NCI-H82 treated with DMSO at 0.1 percent for 48 hours (cell line): ENCODE measurements at regions not wholly inside any gene's neighbourhood (a gene's known extent, or its start where the extent isn't known, plus 50 kb on each side); places are given as distances from the start of the nearest gene placed in this dataset.

Experiments used
- DNase-seq: peaks from one replicate; lab custom pipeline; 2025; ENCODE audit not compliant: unreplicated experiment; lab: John Stamatoyannopoulos, UW

DNA sequence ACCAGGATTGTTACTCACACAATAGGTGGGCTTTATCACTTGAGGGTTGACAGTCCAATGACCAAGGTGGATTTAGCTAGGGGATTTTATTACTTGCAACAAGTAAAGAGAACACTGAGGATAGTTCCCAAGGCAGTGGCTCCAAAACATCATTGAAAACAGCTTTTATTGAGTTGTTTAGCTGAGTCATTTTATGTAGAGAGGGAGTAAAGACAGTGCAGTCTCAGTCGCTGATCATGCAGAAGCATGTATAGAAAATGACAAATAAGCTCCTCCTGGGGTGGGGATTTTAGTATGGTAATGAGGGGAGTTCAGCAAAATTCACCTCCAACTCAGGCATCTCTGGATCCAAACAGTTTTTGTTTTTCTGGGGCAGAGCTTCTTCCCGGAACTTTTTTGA lies 163.0 kb upstream of the CCDC179 start:
- DNase-seq, result no peak

DNA sequence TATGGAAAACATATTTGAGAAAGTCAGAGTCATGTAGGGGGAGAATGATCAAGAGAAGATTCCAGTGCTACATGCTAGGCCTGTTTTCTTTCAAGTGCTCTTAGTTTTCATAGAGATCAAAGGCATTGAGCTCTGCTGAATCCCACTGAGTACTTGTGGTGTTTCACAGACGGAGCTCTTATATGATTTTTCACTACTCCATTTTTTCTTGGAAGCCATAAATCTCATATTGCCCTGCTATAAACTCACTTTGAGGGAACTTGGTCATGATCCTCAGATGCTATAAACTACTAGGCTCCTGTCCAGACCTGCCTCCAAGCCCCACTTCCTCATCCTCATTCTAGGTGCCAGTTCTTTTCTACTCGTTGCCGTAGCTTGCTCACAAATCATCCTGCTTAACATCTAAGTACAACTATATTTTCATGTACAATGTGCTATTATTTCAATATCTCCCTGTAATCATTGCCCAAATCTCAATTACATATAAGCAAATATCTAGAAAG lies 180.8 kb upstream of the CCDC179 start:
- DNase-seq, result no peak

DNA sequence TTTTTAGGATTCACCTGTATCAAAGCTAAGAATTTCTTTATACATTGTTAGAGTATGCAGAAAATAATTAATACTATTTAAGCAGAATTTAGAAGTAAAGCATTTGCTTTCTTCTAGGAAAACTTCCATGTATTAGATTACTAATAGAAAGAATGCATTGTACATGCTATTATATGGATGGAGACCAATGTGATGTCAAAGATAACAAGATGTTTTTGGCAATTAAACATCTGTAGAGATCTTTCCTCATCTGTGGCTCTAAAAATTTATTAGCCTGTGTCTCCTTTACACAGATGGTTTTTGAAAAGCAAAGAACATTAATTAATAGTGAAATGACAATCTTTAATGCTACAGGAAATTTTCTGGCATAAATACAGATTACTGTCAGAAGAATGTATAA lies 198.4 kb upstream of the CCDC179 start:
- DNase-seq, result no peak

DNA sequence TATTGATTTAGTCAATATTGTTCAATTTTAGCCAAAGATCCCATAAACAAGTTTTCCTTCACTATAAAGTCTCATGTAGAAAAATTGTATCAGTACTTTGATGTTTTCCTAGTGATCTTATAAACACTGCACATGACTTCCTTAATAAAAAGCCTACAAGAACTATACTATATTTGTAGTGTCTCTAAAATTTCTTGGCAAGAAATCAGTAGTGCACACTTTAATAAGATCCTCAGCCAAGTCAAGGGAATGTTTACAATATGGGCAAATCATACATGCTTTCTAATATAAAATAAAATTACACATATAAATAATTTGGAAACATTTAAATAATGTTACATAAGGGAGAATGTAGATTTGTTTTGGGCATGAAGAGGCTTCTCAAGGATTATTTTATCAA lies 203.0 kb upstream of the CCDC179 start:
- DNase-seq, result no peak

DNA sequence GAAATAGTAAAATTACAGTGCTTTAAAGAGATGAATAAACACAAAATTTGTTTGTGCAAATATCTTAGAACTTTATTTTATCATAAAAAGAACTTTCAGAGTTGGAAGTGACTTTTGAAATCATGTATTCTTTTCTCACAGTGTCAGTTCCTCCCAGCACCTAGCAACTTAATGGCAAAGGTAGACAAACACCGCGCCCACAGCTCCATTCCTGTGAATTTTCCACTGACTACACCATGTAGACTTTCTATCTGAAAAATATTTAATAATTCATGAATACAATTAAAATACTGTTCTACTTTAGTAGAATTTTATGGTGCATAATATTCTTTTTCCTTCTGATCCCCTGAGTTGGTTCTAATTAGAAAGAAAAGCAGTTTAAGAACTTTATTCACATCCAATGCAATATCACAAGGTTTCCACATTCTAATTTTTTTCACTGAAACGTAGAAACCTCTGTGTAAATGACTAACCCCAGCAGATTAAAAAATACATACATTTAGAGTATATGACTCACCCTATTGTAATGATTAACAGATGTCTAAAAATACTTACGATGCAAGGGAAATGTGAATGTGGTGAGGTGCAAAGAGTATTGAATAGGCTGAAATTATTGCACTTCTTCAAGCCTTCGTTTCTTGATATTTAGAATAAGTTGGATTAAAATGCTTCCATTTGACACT lies 218.2 kb upstream of the CCDC179 start:
- DNase-seq, result no peak

DNA sequence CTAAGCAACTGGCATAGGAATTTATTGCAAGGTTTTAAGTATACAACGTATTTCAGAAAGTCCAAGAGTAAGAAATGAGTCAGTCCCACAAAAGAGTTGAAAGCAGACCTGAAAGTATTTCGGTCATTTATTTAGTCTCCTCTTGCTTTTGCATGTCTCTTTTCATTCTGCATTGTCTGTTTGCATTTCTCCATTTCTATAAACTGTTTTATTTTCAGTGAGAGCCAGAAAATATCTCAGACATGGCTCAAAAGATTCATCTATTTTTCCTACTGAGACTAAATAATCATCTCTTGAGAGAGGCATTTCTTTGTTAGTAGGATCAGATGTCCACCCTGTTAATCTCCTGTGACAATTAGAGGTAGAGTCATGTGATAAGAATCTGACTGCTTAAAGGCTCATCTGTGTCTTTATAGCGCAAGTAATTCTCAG lies 219.1 kb upstream of the CCDC179 start:
- peak; percentile 24 for DNase-seq

DNA sequence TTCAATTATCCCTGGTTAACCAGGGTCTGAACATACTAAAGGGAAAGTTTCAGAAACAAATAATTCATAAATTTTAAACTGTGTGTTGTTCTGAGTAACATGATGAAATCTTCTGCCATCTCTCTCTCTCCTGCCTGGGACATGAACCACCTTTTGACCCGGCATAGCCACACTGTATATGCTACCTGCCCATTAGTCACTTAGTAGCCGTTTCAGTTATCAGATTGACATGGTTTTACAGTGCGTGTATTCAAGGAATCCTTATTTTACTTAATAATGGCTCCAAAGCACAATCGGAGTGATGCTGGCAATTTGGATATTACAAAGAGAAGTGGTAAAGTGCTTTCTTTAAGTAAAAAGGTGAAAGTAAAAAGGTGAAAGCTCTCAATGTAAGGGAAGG lies 227.1 kb upstream of the CCDC179 start:
- DNase-seq, result no peak

DNA sequence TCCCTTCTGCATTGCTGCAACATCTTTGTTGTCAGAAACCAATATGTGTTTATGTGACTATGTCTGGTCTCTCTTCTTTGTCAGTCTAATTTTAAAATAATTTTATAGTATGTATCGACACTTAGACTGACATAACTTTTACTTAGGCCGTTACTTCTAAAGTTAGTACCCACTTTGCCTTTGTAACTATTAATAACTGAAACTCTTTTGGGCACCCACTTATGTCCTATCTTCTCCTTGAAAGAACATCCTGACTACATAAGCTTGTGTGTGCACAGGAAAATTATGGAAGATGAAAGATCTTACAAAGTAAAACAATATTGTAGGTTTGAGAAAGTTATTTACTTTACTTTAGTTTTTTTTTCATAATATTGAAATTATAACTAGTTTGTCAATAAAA lies 230.4 kb upstream of the CCDC179 start:
- DNase-seq, result no peak

DNA sequence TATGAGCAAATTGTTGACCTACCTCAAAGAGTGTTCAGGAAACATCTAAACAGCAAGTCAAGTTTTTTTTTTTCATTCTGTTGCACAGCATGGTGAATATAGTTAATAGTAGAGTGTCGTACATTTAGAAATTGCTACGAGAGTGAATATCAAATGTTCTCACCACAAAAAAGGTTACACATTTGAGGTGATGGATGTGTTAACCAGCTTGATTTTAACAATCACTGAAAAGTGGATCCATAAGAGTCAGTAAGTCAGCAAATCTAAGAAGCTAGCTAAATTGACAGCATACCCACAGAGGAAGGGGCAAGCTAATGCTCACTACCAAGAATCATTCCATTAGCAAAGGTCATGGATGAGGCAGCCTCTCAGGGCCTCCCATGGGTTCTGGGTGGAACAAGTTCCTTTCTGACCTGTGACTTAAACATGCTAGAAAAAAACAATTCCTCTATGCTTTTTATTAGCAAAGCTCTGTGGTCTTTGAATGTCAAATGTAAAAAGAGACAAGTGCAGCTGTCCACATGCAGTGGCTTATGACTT lies 235.4 kb upstream of the CCDC179 start:
- DNase-seq, result no peak

DNA sequence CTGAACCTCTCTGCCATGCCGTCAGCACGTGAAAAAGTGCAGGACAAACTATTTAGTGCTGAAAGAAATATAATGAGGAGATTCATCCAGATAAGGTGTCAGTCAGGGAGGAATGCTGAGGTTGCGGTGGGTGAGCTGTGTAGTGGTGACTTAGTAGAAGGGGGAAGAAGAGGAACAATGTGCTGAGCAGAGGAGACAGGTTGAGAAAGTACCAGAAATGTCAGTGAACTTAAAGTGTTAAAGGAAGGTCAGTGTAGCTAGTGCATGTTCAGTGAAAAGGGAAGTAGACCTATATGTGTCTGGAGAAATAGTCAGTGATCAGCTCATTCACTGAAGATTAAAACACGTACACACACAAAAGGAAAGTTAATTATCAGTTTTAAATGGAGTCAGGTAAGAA lies 237.6 kb upstream of the CCDC179 start:
- DNase-seq, result no peak

DNA sequence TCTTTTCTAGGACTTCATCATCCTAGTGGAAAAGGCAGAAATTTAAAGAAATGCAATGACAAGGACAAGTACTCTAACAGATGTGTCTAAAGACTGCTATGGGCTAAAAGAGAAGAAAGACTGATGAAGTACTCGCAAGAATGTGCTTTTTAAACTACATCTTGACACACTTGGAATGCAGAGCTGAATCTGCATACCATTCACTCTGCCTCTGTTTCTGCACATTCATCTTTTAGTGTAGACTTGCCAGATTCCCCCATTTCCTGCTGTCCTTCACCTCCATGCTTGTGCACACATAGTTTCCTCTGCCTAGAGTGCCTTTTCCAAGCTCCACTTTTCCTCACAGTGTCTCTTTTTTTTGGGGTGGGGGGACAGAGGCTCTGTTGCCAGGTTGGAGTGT lies 239.0 kb upstream of the CCDC179 start:
- no peak for DNase-seq

DNA sequence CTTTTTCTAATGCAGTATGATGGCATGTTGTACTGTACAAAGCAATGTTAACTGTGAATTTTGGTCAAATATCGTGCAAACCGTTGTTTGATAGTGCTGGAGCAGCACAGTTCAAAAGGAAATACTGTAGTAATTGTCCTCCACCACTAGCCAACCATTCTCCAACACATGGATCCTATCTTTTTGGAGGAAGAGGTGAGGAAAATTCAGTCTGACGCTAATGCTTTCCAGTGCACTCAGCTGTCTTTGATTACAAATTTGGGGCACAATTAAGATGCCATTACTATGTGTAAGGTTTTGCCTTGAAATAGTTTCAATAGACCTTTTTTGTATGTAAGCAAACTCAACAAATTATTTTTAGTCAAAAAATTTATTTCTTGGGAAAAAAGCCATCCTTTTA lies 240.5 kb upstream of the CCDC179 start:
- DNase-seq, result no peak

DNA sequence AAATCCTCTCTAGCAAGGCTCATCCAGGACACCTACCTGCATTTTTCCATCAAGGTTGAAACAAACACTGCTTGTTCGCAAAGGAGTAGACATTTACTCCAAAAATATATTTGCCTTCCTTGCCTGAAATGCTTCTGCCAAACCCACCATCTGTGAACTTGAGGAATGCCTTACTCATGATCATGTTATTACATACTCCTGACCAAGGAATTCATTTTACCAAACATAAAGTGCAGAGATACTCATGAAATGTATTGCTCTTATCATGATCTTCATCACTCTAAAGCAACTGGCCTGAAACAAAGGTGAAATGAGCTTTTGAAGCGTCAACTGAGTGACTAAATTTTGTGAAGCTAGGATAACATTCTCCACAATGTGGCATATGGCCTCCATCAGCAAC lies 243.1 kb upstream of the CCDC179 start:
- no peak for DNase-seq

DNA sequence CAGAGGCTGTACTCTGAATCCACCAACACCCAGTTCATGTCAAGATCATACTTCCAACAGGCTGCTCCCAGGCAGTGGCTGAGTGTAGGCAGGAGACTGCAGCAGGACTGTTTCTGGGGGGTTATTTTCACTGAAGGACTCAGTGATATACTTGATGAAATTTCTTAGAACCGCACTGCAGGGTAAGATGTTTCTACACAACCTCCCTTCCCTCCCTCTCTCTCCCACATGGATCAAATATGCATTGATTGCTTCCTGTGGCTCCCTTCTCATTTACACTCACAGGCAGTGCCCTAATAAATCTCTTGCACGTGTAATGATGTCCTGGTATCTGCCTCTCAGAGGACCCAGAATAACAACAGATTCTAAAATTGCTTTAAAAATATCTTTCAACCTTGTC lies 251.3 kb upstream of the CCDC179 start:
- DNase-seq, result no peak

DNA sequence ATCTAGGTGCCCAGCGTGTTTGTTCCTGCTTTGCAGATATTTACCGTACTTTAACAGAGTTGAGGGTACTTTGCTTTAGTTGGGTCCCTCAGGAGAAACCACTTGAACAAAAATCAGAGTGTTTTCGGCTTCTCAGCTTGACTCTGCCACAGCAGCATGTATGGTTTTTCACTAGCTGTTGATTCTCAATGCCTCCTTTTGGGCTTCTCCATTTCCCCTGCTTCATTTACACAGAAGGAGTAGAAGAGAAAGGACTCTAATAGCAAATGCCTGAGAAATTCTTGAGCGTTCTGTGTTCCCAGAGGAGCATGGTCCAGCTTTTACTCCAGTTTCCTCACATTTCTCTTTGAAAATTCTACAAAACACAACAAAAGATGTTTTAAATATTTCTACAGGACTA lies 252.1 kb upstream of the CCDC179 start:
- DNase-seq, result no peak

DNA sequence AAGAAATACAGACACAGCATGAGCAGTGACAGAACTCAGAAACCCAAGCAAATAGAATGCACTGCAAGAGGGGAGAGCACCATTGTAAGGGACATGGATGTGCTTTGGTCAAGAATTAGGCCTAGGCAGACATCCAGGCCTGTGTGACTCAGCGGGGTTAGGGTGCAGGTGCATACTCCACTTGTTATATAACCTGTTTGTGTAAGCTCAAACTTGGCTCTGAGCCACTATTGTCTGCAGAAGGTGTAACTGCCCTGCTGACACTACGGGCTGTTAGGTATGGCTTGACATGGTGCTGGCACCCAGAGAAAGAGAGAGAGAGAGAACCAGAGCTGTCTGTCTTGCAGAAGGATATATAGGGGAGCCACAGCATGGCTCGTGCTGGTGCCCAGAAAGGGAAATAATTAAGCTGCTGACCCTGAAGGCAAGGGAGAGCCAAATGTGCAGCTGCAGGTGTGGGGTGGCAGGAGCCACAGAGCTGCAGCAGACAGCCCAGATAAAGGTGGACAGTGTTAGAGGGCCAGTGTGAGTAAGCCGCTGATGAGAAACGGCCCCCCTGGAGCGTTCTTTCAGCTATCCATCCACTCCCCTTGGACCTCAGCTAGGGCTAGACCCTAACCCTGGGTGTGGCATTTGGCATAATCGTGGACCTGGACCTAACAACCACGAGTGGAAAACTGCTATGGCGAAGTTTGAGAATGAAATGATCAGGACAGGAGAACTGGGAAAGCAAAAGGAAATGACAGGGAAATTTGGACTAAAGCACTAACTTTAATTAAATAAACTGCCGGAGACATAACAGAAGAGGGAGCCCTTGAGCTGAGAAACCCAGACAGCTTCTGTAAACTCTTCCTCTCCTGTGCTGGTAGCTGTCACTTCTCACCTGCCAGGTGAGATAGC lies 253.0 kb upstream of the CCDC179 start:
- peak; percentile 27 for DNase-seq

DNA sequence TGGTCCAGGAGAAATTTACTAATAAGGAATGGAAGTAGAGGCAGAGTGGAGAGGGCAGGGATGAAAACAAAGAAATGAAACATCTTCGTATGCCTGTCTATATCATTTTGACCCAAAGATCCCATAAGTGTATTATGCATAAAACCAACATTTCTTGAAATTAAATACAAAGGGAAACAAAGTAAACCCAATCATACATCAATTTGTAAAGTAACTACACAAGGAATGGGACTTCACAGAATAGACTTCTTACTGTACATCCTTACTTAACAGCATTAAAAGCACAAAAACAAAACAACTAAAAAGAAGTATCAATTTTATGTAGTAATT lies 253.6 kb upstream of the CCDC179 start:
- DNase-seq, result no peak

DNA sequence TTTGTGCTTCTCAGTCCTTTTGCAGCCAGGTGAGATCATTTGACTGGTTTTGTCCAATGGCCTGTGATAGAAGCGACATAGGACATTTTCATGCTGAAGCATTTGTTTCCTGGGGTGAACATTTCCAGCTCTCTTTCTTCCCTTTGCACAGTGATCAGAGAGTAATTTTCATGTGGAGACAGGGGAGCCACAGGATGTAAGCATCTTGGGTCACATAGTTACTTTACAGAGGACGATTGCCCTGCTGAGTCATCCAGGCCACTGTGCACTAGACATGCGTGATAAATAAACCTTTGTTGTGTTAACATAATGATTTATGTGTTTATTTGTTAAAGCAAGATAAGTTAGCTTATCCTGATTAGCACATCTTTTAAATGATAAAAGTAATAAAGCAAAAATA lies 263.5 kb upstream of the CCDC179 start:
- no peak for DNase-seq

DNA sequence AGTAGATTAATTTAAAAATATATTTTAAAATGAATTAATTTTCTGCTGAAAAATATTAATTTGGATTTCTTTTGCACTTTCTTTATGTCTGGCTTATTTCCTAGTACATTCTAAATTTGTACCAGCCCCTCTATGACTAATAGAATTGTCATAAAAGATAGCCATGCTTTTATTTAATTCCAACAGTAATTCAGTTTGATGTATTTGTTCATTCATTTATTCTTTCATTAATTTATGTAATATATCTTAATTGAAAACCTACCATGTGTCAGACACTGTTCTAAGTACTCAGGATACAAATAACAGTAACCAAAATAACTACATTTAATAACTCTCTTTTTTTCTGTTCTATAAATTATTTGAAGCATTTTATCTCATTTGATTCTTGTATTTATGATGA lies 264.0 kb upstream of the CCDC179 start:
- DNase-seq, result no peak

DNA sequence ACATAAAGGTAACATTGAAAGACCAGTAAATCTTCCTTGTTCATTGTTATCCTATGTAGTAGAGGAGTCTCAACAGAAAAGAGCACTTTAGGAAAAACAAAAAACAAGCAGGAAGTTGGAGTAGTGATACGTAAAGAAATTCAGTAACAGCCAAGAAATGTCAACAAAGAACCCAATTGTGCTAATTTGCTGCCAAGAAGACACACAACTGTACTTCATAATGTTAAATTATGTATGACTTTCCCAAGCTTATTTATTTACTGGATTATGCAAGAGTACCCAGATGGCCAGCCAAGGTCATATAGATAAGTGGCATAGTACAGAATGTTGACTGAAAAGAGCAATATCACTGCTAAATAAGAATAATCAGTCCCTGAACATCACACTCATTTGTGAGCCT lies 264.7 kb upstream of the CCDC179 start:
- DNase-seq, result no peak

DNA sequence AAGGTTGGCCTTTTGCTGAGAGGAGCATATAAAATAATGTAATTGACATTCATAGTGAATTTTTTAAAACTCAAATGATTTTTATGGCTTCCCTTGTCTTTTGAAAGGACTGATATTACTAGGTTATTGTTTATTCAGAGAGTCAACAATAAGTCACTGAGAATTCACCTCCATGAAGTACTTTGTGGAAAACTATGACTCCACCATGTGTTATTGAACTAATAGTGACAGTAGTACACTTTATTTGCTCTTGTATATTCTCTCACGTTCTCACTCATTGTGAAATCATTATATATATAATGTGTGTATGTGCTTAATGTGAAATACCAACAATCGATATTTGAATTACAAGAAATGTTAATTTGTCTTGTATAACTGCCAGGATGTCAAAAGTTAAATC lies 267.4 kb upstream of the CCDC179 start:
- no peak for DNase-seq

DNA sequence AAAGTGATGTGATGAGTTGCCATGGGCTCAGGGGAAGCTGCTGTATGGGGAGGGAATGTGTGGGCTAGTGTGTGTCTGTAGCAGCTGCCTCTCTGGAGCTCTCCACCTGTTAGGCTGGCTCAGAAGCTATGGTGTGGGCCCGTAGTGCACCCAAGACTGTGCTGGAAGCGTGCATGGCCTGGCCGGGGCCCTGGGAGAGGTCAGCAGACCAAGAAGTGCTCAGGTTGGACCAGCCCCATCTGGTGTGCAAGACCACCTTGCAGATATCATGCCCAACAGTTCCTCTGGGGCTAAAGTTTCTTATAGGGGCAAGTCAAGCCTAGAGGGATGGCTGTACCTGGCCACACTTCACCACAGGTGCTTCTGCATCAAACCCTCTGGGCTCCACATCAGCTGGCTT lies 274.4 kb upstream of the CCDC179 start:
- no peak for DNase-seq
